Stimulated activated CD8-positive, alpha-beta memory T cell treated with anti-CD3 and anti-CD28 coated beads, Interleukin-15, amount 100 ng/mL, for 4 hours (primary cell): ENCODE measurements at regions not wholly inside any gene's neighbourhood (a gene's known extent, or its start where the extent isn't known, plus 50 kb on each side); places are given as distances from the start of the nearest gene placed in this dataset.
"Not testable (repeated sequence)": the region's sequence is repeated elsewhere in the genome, so short reads cannot be mapped to it uniquely, and the experiment has no call there.

Source experiments
- DNase-seq, 2 donors: peaks; one replicate each; pipeline ENCODE4 v3.0.0-alpha.2; 2020; ENCODE audit warnings: low read depth in 2 of 2

DNA sequence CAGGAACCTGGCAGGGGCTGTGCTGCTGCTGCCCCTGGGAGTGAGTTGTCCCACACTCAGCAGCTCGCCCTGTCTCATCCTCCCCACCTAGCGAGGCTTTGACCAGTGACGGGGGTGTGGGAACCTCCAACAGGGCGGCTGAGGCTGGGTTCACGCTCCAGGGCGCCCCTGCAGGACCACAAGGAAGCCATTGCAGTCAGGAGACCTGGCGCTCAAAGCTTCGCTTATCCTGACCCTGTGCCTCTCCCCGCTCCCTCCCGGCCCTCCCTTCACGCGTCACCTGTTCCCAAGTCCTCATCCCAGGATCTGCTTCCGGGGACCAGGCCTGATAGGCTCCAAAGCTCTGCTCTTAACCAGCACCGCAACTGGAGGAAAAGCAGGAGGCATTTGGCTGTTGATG is 272.0 kb upstream of the SFSWAP start:
- no peak for DNase-seq

DNA sequence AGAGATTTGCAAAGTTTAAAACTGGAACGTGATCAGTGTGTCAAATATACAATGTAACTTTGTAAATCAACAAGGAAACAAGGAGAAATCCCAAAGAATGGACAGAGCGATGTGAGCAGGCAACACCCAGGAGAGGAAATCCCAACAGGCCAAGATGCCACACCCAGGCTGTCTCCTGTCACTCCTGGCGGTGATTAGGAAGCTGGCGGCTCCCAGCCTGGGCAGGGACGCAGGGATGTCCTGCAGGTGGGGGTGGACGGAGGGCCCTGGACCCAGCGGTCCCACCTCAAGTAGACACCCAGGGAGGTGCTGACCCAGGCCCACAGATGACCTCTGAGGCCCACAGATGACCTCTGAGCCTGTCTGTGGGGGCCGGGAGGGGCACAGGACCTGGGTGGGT is 271.1 kb upstream of the SFSWAP start:
- not testable (repeated sequence) for DNase-seq

DNA sequence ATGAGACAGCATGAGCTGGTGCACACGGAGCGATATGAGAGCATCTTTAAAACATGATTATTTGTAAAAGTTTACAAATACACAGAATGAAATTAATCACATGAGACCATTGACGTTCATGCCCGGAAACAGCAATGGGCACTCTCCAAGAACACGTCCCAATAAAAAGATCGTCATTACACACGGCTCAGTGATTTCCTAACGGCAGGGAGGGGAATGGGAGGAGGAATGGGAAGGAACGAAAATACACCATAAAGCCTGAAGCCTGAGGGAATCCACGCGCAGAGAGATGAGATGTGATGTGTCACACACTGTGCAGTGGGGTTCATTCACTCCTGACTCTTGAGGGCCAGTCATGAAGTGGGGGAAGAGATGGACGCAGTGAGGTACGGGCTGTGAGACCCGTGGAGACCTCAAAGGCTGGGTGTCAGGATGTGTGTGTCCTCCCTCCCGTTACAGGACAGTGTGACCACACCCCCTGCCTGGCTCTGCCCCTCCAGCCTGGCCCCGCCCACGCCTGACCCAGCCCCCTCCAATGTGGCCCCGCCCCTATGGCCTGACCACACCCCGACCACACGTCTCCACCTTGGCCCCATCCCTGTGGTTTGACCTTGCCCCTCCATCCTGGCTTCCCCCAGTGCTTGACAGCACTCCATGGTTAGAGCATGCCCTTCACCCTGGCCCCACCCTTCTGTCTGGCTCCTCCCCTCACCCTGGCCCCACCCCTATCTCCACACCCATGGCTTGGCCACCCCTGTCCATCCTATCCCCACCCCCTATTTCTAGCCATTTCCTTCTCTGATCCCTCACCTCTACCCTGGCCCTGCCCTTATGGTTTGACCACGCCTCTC is 270.5 kb upstream of the SFSWAP start:
- DNase-seq: not testable (repeated sequence)

DNA sequence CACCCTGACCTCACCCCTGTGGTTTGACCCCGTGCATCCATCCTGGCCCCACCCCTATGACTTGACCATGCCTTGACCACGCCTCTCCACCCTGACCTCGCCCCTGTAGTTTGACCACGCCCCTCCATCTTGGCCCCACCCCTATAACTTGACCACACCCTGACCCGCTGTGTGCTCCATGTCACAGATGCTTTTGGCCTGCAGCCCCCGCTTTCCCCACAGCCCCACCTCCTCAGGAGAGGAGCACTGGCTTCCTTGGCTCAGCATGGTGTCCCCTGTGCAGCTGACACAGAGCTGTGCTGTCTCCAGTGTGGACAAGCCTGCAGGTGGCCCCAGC is 269.9 kb upstream of the SFSWAP start:
- DNase-seq: no peak

DNA sequence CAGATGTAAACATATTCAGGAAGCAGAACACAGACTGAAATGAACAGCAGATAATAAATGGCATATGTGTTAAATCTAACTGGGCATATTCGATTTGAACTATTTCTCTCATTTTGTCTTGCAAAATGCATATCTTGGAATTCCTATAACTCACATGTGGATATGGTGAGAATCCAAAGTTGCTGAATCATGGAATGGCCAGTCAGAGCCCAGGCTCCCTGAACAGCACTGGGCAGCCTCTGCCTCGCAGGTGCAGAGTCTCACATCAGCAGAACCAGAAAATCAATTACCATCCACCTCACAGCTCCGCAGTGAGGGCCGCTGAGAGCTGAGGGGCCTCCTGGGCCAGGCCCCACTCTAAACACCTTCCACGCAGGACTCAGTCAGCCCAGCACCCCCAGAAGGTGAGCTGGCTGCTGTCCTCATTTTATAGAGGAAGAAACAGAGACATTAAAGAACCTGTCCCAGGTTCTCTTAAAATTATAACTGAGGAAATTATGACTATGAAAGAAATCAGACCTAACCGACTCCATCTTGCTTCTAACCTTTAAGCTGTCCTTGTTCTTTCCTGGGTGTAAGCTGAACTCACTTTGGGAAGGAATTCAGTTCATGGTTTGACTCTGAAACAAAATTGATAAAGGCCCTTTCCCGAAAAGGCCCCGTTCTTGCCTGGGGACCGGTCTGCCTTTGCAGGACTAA is 269.1 kb upstream of the SFSWAP start:
- DNase-seq: no peak

DNA sequence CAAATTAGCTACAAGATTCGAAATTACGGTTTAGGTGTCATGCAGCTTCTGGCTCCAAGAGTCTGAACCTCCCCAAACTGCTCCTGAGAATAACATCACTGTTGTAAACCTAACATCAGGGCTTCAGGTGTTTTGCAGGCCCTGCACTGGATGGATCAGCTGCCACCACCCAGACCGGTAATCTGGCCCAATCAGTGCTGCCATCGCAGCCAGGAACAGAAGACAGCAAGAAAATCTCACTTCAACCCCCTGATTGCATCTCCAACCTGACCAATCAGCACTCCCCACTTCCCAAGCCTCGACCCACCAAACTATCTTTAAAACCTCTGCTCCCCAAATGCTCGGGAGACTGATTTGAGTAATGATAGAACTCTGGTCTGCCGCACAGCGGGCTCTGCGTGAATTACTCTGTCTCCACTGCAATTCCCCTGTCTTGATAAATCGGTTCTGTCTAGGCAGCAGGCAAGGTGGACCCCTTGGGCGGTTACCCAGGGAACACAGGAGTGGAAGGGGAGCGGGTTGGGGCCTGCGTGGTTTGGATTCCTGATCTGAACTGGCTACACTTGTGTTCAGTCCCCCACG is 268.5 kb upstream of the SFSWAP start:
- no peak for DNase-seq

DNA sequence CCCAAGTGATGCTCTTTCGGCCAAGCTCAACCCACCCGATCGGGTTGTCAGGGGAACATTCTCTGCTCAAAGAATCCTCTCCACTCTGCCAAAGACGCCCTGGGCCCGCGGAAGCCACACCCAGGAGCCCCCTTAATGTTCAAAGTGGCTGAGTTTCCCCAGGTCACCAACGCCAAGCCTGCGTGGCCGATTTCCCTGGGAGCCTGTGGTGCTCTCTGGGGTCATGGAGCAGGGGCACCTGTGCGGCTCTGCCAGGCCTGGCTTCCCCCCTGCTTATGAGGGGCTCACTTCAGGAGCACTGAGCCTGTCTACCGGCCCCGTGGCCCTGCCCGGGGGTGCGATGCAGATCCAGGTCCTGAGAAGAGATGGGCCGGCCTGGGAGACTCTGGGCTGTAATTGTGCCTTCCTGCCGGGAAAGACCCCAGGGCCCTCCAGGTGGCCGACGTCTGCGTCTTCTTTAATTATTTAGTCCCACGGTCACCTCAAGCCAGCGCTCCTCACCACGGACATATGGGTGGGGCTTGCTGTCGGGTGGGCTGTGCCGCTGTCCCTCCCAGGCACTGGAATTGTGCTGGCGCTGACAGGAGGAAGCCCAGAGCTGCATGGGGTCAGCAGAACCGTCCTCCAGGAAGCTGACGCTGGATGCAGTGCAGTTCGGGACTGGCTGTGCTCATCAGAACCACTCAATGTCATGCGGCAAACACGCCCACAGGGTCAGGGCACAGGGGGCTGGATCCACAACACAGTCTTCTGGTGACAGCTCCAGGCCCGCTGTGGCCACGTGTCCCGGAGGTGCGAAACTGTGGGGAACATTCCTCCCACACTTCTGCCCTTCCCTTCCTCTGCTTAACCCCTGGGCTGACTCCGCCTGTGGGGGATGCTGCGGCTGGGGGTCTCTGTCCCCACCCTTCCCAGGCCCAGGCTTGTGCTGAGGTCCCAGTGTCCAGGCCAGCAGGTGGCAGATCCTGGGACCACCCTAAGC is 267.6 kb upstream of the SFSWAP start:
- DNase-seq: no peak

DNA sequence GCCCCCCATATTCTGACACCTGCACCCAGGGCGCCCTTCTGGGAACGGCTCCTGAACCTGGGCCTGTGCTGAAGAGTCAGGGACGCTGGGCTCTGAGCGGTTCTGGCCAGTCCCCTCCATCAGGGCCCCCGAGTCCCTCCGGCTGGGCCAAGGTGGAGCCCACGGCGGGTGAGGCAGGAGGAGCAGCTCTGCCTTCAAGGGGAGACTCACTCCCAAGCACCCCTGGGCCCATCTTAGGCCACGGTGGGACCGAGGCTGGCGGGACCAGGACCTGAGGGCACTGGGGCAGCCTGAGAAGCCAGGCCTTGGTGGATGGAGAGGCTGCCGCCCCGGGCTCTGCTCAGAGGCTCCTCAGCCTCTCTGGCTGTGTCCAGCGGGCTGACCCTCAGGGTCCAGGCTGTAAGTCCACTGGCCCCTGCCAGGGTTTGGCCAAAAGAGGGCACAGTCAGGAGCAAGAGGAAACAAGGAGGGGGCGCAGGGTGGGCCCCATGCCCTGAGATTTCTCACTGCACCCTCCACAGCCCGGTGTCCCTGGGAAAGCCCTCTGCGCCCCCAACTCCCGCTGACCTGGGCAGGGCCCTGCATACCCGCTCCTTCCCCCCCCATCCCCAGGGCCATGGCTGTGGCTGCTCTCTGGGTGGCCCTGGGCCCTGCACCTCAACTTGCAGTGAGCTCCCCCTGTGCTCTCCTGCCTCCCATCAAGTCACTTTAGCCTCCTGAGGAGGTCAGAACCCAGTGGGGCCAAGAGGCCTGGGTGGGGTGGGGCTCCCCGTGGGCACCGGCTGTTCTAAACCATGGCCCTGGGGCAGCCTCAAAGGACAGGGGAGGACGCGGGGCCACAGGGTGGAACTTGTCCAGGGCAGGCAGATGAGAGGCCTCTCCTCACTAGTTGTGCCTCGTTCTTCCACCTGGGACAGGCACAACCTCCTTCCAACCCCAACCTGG is 266.4 kb upstream of the SFSWAP start:
- DNase-seq: no peak

DNA sequence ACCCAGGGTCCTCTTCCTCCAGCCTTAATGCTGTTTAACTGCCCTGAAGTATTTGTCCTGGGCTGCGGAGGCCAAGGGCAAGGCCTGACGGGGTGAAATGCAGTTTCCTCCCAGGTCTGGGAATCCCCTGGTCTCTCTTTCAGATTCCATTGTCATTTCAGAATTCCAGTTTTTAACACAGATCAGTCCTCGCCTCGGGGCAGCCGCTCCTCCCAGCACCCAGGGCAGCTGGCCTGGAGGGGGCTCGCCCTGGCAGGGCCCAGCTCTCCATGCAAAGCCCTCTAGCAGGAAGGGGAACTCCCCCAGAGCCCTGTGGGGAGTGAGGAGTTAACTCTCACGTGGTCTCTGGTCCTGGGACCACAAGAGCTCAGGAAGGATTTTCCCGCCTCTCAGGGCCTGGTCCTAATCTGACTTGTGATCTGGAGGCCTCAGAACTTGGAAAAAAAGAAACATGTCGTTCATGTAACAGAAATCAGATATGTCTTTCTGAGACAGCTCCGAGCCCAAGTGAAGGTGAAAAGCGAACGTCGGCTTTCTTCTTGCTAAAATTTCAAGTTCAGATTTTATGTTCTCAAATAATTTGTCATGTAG is 265.6 kb upstream of the SFSWAP start:
- no peak for DNase-seq

DNA sequence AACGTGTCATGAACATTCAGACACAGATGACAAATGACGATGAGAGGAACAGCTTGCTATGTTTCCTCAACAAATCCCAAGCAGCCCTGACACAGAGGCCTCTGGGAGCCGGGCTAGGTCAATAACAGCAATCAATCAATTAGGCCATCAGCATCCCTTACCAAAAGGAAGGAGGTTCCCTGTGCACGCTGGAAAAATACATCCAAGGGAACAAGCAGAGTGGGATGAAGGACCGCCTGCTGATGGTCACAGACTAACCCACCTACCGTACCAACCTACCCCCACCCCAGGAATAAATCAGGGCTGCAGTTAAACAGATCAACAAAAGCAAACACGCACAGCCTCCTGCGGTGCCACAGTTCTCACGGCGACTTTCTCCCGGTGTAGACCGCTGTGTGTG is 265.1 kb upstream of the SFSWAP start:
- DNase-seq: no peak

DNA sequence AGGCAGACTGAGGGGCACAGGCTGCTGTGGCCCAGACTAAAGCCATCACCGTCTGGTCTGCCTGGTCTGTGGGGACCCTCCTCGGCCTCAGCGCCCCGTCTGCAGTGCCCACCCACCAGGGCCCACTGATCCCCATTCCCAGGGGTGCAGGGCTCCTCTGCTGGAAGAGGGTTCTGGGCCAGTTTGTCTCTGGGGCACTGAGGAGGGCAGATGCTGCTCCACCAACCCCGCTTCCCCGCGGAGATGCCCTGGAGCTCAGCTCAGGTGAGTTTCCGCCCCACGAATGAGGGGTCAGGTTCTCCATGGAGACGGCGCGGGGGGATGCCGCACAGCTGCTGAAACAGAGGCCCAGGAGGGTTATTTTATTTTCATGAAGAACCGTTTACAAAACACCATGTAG is 263.3 kb upstream of the SFSWAP start:
- not testable (repeated sequence) for DNase-seq

DNA sequence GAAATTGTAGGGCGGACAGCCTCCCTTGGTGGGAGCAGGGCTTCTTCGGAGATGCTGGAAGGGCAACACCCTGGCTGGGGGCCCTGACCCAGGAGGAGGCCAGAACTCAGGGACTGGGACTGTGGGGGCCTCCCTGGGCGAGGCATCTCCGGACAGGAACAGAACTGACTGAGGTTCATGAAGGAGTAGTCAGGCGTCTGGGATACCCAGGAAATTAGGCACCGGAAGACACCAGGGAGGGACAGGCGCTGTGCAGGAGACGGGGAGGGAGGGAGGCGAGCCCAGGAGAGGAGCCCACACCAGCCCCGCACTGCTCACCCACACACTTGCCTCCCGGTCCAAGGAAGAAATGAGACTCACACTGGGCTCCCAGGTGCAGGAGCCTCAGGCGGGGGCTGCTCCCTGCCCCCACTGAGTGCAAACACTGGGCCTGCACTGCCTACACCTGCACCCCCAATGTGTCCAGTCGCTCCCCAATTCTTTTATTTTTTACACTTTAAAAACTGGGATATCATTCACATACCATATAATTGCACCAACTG is 262.6 kb upstream of the SFSWAP start:
- no peak for DNase-seq

DNA sequence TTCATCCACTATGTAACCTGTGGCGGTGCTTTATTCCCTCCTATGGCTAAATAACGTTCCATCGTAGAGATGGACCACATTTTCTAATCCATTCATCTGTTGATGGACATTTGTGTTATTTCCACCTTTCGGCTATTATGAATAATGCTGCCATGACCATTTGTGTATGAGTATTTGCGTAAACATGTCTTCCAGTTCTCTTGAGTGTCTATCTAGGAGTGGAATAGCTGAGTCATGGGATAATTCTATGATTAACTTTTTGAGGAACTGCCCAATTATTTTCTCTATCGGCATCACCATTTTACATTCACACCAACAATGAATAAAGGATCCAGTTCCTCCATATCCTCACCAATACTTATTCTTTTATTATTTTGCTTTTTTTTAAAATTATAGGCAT is 261.9 kb upstream of the SFSWAP start:
- no peak for DNase-seq

DNA sequence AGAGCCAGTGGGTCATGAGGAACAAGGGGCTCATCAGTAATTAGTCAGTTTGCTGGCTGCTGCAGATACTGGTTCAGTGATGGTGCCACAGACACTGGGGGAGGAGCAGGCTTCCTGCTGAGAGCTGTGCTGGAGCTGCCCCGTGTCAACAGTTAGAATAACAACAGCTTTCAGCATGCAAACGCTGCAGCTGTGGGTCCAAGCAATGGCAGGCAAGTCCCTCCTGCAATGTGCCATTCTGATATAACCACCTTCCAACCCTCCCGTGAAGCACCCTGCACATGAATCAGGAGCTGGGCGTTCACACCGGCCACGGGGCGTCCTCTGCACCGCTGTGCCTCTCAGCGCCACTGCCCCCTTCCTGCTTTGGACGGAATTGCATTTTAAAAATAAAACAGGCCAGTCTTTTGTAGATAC is 258.4 kb upstream of the SFSWAP start:
- DNase-seq: no peak

DNA sequence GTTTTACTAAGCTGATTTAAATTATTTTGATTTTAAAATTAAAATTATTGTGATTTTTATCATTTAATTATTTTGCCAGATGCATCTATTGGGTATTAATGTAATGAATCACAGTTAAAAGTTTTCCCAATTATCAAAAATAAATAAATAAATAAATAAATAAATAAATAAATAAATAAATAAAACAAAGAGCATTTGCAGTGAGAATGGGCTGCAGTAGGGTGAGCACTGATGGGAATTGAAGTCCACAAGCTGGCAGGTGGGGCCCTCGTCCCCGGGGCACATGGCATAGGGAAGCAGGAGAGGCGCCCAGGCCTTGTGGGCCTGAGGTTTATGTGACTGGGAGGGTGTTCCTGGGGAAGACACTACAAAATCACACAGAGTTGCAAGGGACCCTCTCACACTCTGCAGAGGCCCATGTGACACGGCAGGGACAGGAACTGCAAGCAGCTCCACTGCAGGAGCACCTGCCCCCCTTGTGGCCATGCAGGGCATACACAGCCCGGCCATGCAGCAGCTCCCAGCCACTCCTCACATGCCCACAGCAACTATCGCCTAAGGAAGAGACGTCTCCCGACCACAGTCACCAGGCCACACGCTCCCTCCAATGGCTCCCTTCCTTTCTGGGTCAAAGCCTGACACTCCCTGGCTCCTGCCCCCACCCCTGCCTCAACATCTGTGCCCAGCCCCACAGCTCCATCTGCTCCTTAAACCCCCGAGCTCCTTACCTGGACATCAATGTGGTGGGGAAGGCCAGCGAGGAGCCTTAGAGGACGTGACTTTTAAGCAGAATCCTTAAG is 256.3 kb upstream of the SFSWAP start:
- DNase-seq: no peak

DNA sequence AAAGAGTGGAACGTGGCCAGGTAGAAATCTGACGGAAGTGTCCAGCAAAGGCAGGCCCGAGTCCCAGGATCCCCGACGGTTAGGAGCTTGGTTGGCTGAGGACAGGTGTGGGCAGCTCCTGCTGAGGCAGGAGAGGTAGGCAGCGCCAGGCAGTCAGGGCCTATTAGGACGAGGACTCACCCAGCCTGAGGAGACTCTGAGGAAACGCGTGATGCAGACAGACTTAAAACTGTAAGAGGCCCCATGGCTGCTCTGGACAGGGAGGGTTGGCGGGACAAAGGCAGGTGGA is 255.7 kb upstream of the SFSWAP start:
- DNase-seq: no peak

DNA sequence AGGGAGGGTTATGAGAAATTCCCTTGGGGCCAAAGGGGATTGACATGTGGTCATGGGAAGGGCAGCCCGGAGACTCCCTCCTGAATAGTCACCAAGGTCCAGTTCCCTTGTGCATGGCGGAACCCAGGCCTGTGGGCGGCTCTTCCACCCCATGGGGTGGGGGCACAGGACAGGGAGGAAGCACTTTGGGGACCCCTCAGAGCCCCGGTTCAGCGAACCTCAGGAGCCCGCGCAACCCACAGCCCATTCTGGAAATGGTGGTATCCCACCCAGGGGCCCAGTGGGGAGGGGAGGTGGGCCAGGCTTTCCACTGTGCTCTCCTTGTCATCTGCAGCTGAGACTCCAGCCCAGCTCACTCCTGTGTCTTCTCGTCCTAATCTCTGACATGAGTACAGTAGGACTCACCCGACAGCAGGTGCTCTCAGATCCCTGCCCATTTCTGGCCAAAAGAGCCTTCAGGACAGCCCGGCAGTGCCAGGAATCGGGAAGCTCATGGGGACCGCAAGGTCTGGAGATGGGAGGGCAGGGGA is 255.2 kb upstream of the SFSWAP start:
- DNase-seq: no peak

DNA sequence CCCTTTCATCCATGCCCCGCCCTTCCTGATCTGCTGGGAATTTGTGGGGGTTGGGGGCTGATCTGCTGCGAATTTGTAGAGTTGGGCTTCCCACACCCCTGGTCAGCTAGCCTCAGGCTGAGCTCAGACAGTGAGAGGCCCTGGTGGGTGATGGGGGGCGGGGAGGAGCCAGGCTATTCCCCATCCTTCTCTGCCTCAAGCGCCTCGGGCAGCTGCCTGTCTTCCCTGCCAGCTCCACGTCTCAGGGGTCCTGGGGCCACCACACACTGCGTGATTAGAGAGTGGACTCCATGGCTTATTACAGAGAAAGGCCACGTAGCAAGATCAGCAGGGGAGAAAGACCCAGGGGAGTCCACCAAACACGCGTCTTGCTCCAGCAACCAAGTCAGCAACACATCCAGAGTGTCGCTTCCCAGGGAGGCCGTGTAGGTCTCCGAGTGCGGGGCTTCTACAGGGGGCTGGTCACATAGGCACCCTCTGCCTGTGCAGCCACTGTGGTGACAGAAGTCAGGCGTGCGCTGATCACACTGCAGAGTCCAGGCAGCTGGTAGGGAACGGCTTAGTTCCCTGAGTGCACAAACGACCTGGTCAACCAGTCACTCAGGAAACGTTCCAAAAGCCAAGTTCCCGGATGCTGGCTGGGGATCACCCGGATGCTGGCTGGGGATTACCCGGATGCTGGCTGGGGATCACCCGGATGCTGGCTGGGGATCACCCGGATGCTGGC is 254.4 kb upstream of the SFSWAP start:
- no peak for DNase-seq

DNA sequence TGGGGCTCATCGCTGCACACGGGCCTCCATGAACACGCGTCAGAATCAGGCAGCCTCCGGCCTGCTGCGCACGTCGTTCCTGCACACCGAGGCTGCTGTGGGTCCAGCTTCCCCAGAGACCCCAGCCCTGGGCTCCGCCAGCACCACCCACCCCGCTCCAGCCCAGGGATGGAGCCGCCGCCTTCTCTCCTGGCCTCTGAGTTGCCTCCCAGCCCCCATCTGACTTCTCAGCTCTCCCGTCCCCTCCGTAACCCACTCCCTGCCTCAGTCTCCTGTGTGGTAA is 253.9 kb upstream of the SFSWAP start:
- DNase-seq: no peak
